Common myeloid progenitor, CD34-positive (primary cell): ENCODE measurements at regions not wholly inside any gene's neighbourhood (a gene's known extent, or its start where the extent isn't known, plus 50 kb on each side); places are given as distances from the start of the nearest gene placed in this dataset.
A peak's percentile ranks its signal among the peaks of the same experiment; 100 is the strongest.
"Not testable (repeated sequence)": the region's sequence is repeated elsewhere in the genome, so short reads cannot be mapped to it uniquely, and the experiment has no call there.

Experiments used
- CTCF ChIA-PET: fragments of 350-600 bp; sonication (Branson Sonifier 250); formaldehyde crosslinking; loops from one replicate; lab custom pipeline; 2021; ENCODE audit warnings: antibody characterized with exemption; lab: Charles Lee
- POLR2A ChIA-PET: fragments of 350-600 bp; sonication (Branson Sonifier 250); formaldehyde crosslinking; loops from one replicate; lab custom pipeline; 2021; ENCODE audit warnings: antibody characterized with exemption; lab: Charles Lee
- DNase-seq, 3 donors: peaks; one replicate each; pipeline versions ENCODE4 v3.0.0 to v3.0.0-alpha.2; 2013
- H3K27ac ChIP-seq, 2 experiments: 1 replicate in 1 of 2; 2 replicates in 1 of 2; pipeline ENCODE4 v1.7.0; 2013; ENCODE audit warnings: inconsistent platforms in 2 of 2, low read length in 2 of 2, mild to moderate bottlenecking in 2 of 2, low read depth in 1 of 2, moderate library complexity in 1 of 2; ENCODE audit not compliant: severe bottlenecking in 2 of 2, insufficient read depth in 1 of 2, poor library complexity in 1 of 2
- H3K27me3 ChIP-seq, 5 experiments: replicated peaks in 2 of 5; 1 replicate in 3 of 5; 2 replicates in 2 of 5; pipeline versions ENCODE4 v1.6.1 to v1.7.0; 2013; ENCODE audit warnings: low read length in 4 of 5, mild to moderate bottlenecking in 2 of 5, moderate library complexity in 2 of 5, inconsistent platforms in 1 of 5; ENCODE audit not compliant: insufficient read depth in 5 of 5, control insufficient read depth in 4 of 5
- H3K36me3 ChIP-seq, 4 experiments: 1 replicate in 2 of 4; 2 replicates in 2 of 4; pipeline versions ENCODE4 v1.6.1 to v1.7.0; 2013; ENCODE audit warnings: low read length in 3 of 4, control low read depth in 1 of 4, mild to moderate bottlenecking in 1 of 4; ENCODE audit not compliant: control insufficient read depth in 4 of 4, insufficient read depth in 4 of 4
- H3K4me1 ChIP-seq, 4 experiments: 1 replicate in 3 of 4; 2 replicates in 1 of 4; pipeline versions ENCODE4 v1.6.1 to v1.7.1; 2013; ENCODE audit warnings: low read length in 3 of 4, mild to moderate bottlenecking in 3 of 4, control low read depth in 1 of 4, inconsistent platforms in 1 of 4, moderate library complexity in 1 of 4; ENCODE audit not compliant: control insufficient read depth in 4 of 4, insufficient read depth in 4 of 4; ENCODE audit errors: control extremely low read depth in 1 of 4
- H3K4me3 ChIP-seq, 7 experiments: 1 replicate in 4 of 7; 2 replicates in 3 of 7; pipeline versions ENCODE4 v1.5.1 to v1.7.0; 2013; ENCODE audit warnings: mild to moderate bottlenecking in 7 of 7, low read length in 6 of 7, moderate library complexity in 6 of 7, inconsistent platforms in 2 of 7, low read depth in 2 of 7, control low read depth in 1 of 7; ENCODE audit not compliant: insufficient read depth in 4 of 7, control insufficient read depth in 1 of 7; ENCODE audit errors: extremely low read depth in 1 of 7
- H3K9me3 ChIP-seq, 5 experiments: 1 replicate in 4 of 5; 2 replicates in 1 of 5; pipeline versions ENCODE4 v1.6.1 to v1.7.1; 2013; ENCODE audit warnings: low read length in 4 of 5, mild to moderate bottlenecking in 2 of 5, inconsistent platforms in 1 of 5, low read depth in 1 of 5, moderate library complexity in 1 of 5; ENCODE audit not compliant: control insufficient read depth in 4 of 5, insufficient read depth in 2 of 5; ENCODE audit errors: control extremely low read depth in 1 of 5
- WGBS: methylation state at CpG from one replicate; pipeline ENCODE4 v1.1.5; 2013; ENCODE audit not compliant: insufficient coverage; 5-methylcytosine and 5-hydroxymethylcytosine counted together

DNA sequence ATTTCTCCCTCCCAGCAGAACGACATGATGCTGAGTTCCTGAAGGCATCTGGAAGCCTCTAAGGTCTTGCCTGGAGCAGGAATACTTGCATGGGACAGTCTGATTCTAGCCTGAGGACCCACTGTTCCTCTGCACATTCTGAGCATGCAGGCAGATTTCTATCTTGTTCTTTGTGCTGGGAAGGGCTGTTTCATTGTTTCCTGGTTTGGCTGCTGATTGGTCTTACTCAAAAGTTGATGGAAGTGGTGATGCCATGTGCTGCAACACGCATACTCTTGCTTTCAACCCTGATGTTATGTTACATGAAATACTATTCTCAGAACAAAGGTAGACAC, 307.0 kb downstream of the GATA3 start:
- no peaks in the 10 kb centered on the region for H3K27me3 ChIP-seq
- H3K36me3 ChIP-seq, result no peaks in the 10 kb centered on the region
- ChIA-PET CTCF (interaction anchor here (1.8 kb wide), 1 partner anchor 10 kb away, joined by 4 read pairs; no protein-coding TSS in a partner anchor), POLR2A (no interaction called here)
- 73% methylated on average over 1 of the region's 2 CpGs for WGBS
- no peak for DNase-seq
- H3K27ac ChIP-seq, result no peak overlapping the region
- peaks cover 0 to 7% (median 0%) of the 10 kb centered on the region in 4 experiments for H3K4me1 ChIP-seq
- no peaks in the 10 kb centered on the region for H3K9me3 ChIP-seq
- H3K4me3 ChIP-seq, result no peak overlapping the region

- Histone ChIP-seq H3K27me3 (no peaks in the 10 kb centered on the region), H3K9me3 (no peaks in the 10 kb centered on the region), H3K4me3 (no peak overlapping the region), H3K36me3 (no peaks in the 10 kb centered on the region), H3K4me1 (peaks cover 0 to 7% (median 0%) of the 10 kb centered on the region in 4 experiments), H3K27ac (no peak overlapping the region)
- ChIA-PET POLR2A (no interaction called here), CTCF (interaction anchor here (1.4 kb wide), 1 partner anchor 13 kb away, joined by 3 read pairs; no protein-coding TSS in a partner anchor)
- DNase-seq, result peak in 2 of 3 donors; percentile 64 to 73
- WGBS, result 86% methylated on average over 17 of the region's 19 CpGs
Observed at GRCh38 chr10:8365935-8366911, 311.7 kb downstream of the GATA3 start.

DNA sequence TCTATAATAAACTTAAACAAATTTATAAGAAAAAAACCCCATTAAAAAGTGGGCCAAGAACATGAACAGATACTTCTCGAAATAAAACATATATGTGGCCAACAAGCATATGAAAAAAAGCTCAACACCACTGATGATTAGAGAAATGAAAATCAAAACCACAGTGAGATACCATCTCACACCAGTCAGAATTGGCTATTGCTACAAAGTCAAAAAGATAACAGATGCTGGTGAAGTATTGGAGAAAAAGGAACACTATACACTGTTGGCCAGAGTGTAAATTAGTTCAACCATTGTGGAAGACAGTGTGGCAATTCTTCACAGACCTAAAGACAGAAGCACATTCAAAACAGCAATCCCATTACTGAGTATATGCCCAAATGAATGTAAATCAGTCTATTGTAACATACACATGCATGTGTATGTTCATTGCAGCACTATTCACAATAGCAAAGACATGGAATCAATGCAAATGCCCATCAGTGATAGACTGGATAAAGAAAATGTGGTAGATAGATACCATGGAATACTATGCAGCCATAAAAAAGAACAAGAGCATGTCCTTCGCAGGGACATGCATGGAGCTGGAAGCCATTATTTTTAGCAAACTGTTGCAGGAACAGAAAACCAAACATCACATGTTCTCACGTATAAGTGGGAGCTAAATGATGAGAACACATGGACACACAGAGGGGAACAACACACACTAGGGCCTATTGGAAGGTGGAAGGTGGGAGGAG, 313.4 kb downstream of the GATA3 start:
- DNase-seq, POLR2A ChIA-PET: not testable (repeated sequence)
- 93% methylated on average over 2 of the region's 3 CpGs for WGBS

GRCh38 chr10:8369666-8370065, 315.2 kb downstream of the GATA3 start:
- CTCF ChIA-PET, result no interaction called here
- 75% methylated on average over 4 of the region's 7 CpGs for WGBS
- no peak overlapping the region for H3K27ac ChIP-seq
- no peaks in the 10 kb centered on the region for H3K27me3 ChIP-seq
- H3K9me3 ChIP-seq, result no peaks in the 10 kb centered on the region
- POLR2A ChIA-PET, result no interaction called here
- DNase-seq, result peak in 1 of 3 donors; percentile 21
- no peak overlapping the region for H3K4me3 ChIP-seq
- H3K36me3 ChIP-seq, result no peaks in the 10 kb centered on the region
- peaks cover 0 to 7% (median 0%) of the 10 kb centered on the region in 4 experiments for H3K4me1 ChIP-seq

More for the DNA sequence above, 313.4 kb downstream of the GATA3 start:
- H3K9me3 ChIP-seq, CTCF ChIA-PET, H3K4me3 ChIP-seq, H3K27me3 ChIP-seq, H3K36me3 ChIP-seq, H3K27ac ChIP-seq, H3K4me1 ChIP-seq: not testable (repeated sequence)

DNA sequence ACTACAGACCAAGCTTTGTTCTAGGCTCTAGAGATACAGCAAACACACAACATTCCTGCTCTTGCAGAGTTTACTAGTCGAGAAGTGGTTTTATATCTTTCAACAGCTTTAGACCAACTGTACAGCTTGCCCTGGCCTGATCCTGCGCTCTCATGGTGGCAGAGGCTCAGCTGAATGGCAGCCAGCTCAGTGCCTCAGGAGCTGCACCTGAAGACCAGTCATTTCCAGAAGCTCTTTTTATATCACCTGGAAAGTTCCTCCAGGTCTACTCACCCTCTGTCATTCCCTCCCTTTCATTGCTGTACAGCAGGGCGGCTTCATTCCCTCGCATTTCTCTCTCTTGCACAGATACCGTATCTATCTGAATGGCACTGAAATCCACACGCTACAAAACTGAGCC, 319.8 kb downstream of the GATA3 start:
- Histone ChIP-seq H3K36me3 (no peaks in the 10 kb centered on the region), H3K27me3 (no peaks in the 10 kb centered on the region), H3K9me3 (no peaks in the 10 kb centered on the region), H3K4me3 (no peak overlapping the region), H3K4me1 (no peaks in the 10 kb centered on the region), H3K27ac (no peak overlapping the region)
- CTCF ChIA-PET, result interaction anchor here (1.3 kb wide), 1 partner anchor 13 kb away, joined by 3 read pairs; no protein-coding TSS in a partner anchor
- DNase-seq, result no peak
- POLR2A ChIA-PET, result no interaction called here
- WGBS, result 99% methylated on average over 6 of the region's 6 CpGs

DNA sequence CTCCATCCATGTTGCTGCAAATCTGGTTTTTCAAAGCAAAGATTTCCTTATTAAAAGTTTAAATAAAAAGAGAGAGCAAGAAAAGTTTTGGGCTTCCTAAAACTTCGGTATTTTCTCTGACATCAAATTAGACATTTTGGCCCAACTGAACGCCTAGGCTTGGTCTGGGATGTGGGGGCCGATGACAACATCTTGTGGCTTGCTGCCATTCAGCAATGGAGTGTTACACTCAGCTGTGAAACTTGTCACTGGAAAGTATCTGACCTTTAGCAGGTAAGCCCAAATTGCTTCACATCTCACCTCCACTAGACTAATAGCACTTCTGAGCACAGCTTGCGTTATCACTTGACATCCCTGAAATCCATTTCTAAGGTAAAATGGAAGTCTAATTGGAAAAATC, 320.6 kb downstream of the GATA3 start:
- no peak for DNase-seq
- Histone ChIP-seq H3K36me3 (no peaks in the 10 kb centered on the region), H3K9me3 (no peaks in the 10 kb centered on the region), H3K27me3 (no peaks in the 10 kb centered on the region), H3K4me1 (no peaks in the 10 kb centered on the region), H3K4me3 (no peak overlapping the region), H3K27ac (no peak overlapping the region)
- WGBS, result 92% methylated on average over 3 of the region's 4 CpGs
- ChIA-PET POLR2A (no interaction called here), CTCF (interaction anchor here (1.3 kb wide), 1 partner anchor 12 kb away, joined by 3 read pairs; no protein-coding TSS in a partner anchor)
